Testis (tissue), 2 donors: ENCODE measurements at regions not wholly inside any gene's neighbourhood (a gene's known extent, or its start where the extent isn't known, plus 50 kb on each side); places are given as distances from the start of the nearest gene placed in this dataset.

ENCODE experiments used
- DNase-seq: peaks from one replicate; pipeline ENCODE4 v3.0.0-alpha.2; 2019
- H3K27ac ChIP-seq, 2 donors: fragments of 200-600 bp; sonication (generic); one replicate each; pipeline ENCODE4 v1.5.1; 2019
- H3K27me3 ChIP-seq: fragments of 200-600 bp; sonication (generic); one replicate; pipeline ENCODE4 v1.5.1; 2019
- H3K36me3 ChIP-seq: fragments of 200-600 bp; sonication (generic); one replicate; pipeline ENCODE4 v1.5.1; 2017; ENCODE audit warnings: low read depth; ENCODE audit errors: missing control alignments
- H3K4me1 ChIP-seq: fragments of 200-600 bp; sonication (generic); one replicate; pipeline ENCODE4 v1.5.1; 2019
- H3K4me3 ChIP-seq, 2 donors: fragments of 200-600 bp; sonication (generic); one replicate each; pipeline ENCODE4 v1.5.1; 2017 to 2019
- H3K9me3 ChIP-seq: fragments of 200-600 bp; sonication (generic); one replicate; pipeline ENCODE4 v1.5.1; 2017
- CTCF ChIP-seq, 3 experiments: fragments of 450-650 bp in 2 of 3; fragments of 200-600 bp in 1 of 3; sonication (generic) in 1 of 3; IDR thresholded peaks; one replicate each; pipeline ENCODE4 v1.5.1; 2016 to 2019; ENCODE audit warnings: antibody characterized with exemption in 3 of 3, mild to moderate bottlenecking in 2 of 3, moderate library complexity in 1 of 3
- POLR2A ChIP-seq: fragments of 450-650 bp; IDR thresholded peaks from one replicate; pipeline ENCODE4 v1.6.1; 2017; ENCODE audit warnings: antibody characterized with exemption, mild to moderate bottlenecking, moderate library complexity
- WGBS, 2 donors: methylation state at CpG; one replicate each; pipeline ENCODE4 v1.1.5; 2018; 5-methylcytosine and 5-hydroxymethylcytosine counted together
- intact Hi-C: fragments of 100-400 bp; cut with DNase I; formaldehyde crosslinking; loops from one replicate; pipeline ENCODE4 v1.15.1; 2023; ENCODE audit warnings: low total_unique reads

- Histone ChIP-seq H3K4me3 (no peak overlapping the region), H3K36me3 (no peaks in the 10 kb centered on the region), H3K9me3 (no peaks in the 10 kb centered on the region), H3K4me1 (peaks cover 7% of the 10 kb centered on the region), H3K27ac (no peak overlapping the region), H3K27me3 (no peaks in the 10 kb centered on the region)
- WGBS, 2 donors, result 31 to 47% methylated on average over 3 of the region's 3 CpGs
- intact Hi-C loops, result no loop called here
- DNase-seq, result peak; percentile 69
- TF ChIP-seq CTCF (IDR thresholded peaks at IDR 0.05) (no peak), POLR2A (no peak)
Measured at GRCh38 chr21:16742131-16742641, 770.7 kb upstream of the CXADR start.

GRCh38 chr21:16742741-16743140, 770.1 kb upstream of the CXADR start:
- H3K27me3 ChIP-seq, result no peaks in the 10 kb centered on the region
- H3K27ac ChIP-seq, result no peak overlapping the region
- 46 to 63% methylated on average over 5 of the region's 5 CpGs for WGBS, 2 donors
- intact Hi-C loops, result no loop called here
- no peak overlapping the region for H3K4me3 ChIP-seq
- no peak for DNase-seq
- peaks cover 7% of the 10 kb centered on the region for H3K4me1 ChIP-seq
- no peaks in the 10 kb centered on the region for H3K36me3 ChIP-seq
- H3K9me3 ChIP-seq, result no peaks in the 10 kb centered on the region
- TF ChIP-seq POLR2A (no peak), CTCF (IDR thresholded peaks at IDR 0.05) (no peak)

GRCh38 chr21:16743317-16743716, 769.5 kb upstream of the CXADR start:
- peak overlapping the region in 1 of 2 donors; percentile 11 for H3K27ac ChIP-seq
- TF ChIP-seq CTCF (IDR thresholded peaks at IDR 0.05) (no peak), POLR2A (no peak)
- WGBS, 2 donors, result 72 to 96% methylated on average over 1 of the region's 1 CpG

GRCh38 chr21:16750926-16751325, 761.9 kb upstream of the CXADR start:
- no peaks in the 10 kb centered on the region for H3K36me3 ChIP-seq
- TF ChIP-seq POLR2A (no peak), CTCF (IDR thresholded peaks at IDR 0.05) (no peak)
- no peak overlapping the region for H3K27ac ChIP-seq
- no peaks in the 10 kb centered on the region for H3K9me3 ChIP-seq
- intact Hi-C loops, result no loop called here
- no peaks in the 10 kb centered on the region for H3K4me1 ChIP-seq
- 77 to 87% methylated on average over 3 of the region's 3 CpGs for WGBS, 2 donors
- no peak overlapping the region for H3K4me3 ChIP-seq
- no peaks in the 10 kb centered on the region for H3K27me3 ChIP-seq
- no peak for DNase-seq

More at GRCh38 chr21:16743317-16743716, 769.5 kb upstream of the CXADR start:
- peaks cover 7% of the 10 kb centered on the region for H3K4me1 ChIP-seq
- H3K9me3 ChIP-seq, result no peaks in the 10 kb centered on the region
- no peak for DNase-seq
- H3K36me3 ChIP-seq, result no peaks in the 10 kb centered on the region
- H3K4me3 ChIP-seq, result no peak overlapping the region
- intact Hi-C loops, result no loop called here
- no peaks in the 10 kb centered on the region for H3K27me3 ChIP-seq

GRCh38 chr21:16751695-16752474, 761.0 kb upstream of the CXADR start:
- no peak for DNase-seq

More at GRCh38 chr21:16751695-16752474, 761.0 kb upstream of the CXADR start:
- Histone ChIP-seq H3K27ac (no peak overlapping the region), H3K4me1 (no peaks in the 10 kb centered on the region), H3K9me3 (no peaks in the 10 kb centered on the region), H3K4me3 (no peak overlapping the region), H3K27me3 (no peaks in the 10 kb centered on the region), H3K36me3 (no peaks in the 10 kb centered on the region)
- 65 to 66% methylated on average over 2 of the region's 2 CpGs for WGBS, 2 donors
- no peak for TF ChIP-seq POLR2A
- no peak for TF ChIP-seq CTCF (IDR thresholded peaks at IDR 0.05)
- intact Hi-C loops, result no loop called here
